Calu3 (cell line): ENCODE measurements at regions not wholly inside any gene's neighbourhood (a gene's known extent, or its start where the extent isn't known, plus 50 kb on each side); places are given as distances from the start of the nearest gene placed in this dataset.

Experiments used
- BruUV-seq: library from RNA; stranded (reverse); fragments of 400-500 nt; replicated peaks from 2 replicates; lab custom pipeline; 2021; lab: Mats Ljungman, UMichigan
- CTCF ChIA-PET: fragments of 300-600 bp; sonication (Branson Sonifier 250); formaldehyde crosslinking; loops from one replicate; lab custom pipeline; 2022; ENCODE audit warnings: antibody characterized with exemption; lab: Charles Lee
- DNase-seq: peaks from one replicate; pipeline ENCODE4 v3.0.0; 2022
- H3K27ac Mint-ChIP-seq: one replicate; pipeline ENCODE4 v1.8.0; 2022; ENCODE audit warnings: mixed read lengths; ENCODE audit not compliant: unreplicated experiment
- H3K27me3 Mint-ChIP-seq: one replicate; pipeline ENCODE4 v1.8.0; 2022; ENCODE audit warnings: mixed read lengths; ENCODE audit not compliant: unreplicated experiment
- H3K36me3 Mint-ChIP-seq: one replicate; pipeline ENCODE4 v1.8.0; 2022; ENCODE audit warnings: mild to moderate bottlenecking, moderate library complexity, mixed read lengths; ENCODE audit not compliant: insufficient read depth, unreplicated experiment
- H3K4me1 Mint-ChIP-seq: one replicate; pipeline ENCODE4 v1.8.0; 2022; ENCODE audit warnings: mild to moderate bottlenecking, low read depth, mixed read lengths; ENCODE audit not compliant: unreplicated experiment
- H3K4me3 Mint-ChIP-seq: one replicate; pipeline ENCODE4 v1.8.0; 2022; ENCODE audit warnings: mild to moderate bottlenecking, low read depth, moderate library complexity, mixed read lengths; ENCODE audit not compliant: unreplicated experiment
- H3K9me3 Mint-ChIP-seq: one replicate; pipeline ENCODE4 v1.8.0; 2022; ENCODE audit warnings: low read depth, mixed read lengths; ENCODE audit not compliant: unreplicated experiment
- intact Hi-C: fragments of 100-400 bp; cut with micrococcal nuclease; formaldehyde crosslinking; loops from one replicate; pipeline ENCODE4 v1.10.0; 2022; ENCODE audit not compliant: unreplicated experiment
- TF ChIP-seq, protein P1 (sequence below): fragments of 200-600 bp; IDR thresholded peaks from one replicate; pipeline ENCODE4 v1.8.0; 2022; ENCODE audit warnings: antibody characterized with exemption; ENCODE audit not compliant: unreplicated experiment

DNA sequence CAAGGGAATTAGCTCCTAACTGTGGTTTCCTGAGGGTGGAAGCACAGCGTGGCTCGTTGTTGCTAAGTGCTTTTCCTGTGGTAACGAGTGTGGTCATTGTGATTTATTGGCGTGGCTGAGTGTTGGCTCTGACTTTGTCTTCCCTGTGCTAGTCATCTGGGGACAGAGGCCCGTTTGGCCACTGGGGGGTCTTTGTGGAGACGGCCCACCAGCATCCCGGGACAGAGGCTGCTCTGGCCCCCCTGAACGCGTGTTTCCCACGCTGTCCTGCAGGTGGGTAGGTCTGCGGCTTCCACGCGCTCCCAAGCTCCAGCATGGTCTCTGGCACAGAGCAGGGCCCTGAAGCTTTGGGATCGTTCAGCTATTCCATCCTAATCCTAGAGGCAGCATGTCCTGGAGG is 1040.0 kb downstream of the TBC1D22A start:
- Mint-ChIP-seq H3K4me3 (no peak overlapping the region), H3K27me3 (no peaks in the 10 kb centered on the region), H3K27ac (no peak overlapping the region), H3K4me1 (no peaks in the 10 kb centered on the region), H3K9me3 (peaks cover 5% of the 10 kb centered on the region), H3K36me3 (no peaks in the 10 kb centered on the region)
- intact Hi-C loops, result no loop called here
- CTCF ChIA-PET, result no interaction called here
- TF ChIP-seq, protein P1, sequence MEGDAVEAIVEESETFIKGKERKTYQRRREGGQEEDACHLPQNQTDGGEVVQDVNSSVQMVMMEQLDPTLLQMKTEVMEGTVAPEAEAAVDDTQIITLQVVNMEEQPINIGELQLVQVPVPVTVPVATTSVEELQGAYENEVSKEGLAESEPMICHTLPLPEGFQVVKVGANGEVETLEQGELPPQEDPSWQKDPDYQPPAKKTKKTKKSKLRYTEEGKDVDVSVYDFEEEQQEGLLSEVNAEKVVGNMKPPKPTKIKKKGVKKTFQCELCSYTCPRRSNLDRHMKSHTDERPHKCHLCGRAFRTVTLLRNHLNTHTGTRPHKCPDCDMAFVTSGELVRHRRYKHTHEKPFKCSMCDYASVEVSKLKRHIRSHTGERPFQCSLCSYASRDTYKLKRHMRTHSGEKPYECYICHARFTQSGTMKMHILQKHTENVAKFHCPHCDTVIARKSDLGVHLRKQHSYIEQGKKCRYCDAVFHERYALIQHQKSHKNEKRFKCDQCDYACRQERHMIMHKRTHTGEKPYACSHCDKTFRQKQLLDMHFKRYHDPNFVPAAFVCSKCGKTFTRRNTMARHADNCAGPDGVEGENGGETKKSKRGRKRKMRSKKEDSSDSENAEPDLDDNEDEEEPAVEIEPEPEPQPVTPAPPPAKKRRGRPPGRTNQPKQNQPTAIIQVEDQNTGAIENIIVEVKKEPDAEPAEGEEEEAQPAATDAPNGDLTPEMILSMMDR, result no peak
- DNase-seq, result no peak
- BruUV-seq, result no TSS peak

DNA sequence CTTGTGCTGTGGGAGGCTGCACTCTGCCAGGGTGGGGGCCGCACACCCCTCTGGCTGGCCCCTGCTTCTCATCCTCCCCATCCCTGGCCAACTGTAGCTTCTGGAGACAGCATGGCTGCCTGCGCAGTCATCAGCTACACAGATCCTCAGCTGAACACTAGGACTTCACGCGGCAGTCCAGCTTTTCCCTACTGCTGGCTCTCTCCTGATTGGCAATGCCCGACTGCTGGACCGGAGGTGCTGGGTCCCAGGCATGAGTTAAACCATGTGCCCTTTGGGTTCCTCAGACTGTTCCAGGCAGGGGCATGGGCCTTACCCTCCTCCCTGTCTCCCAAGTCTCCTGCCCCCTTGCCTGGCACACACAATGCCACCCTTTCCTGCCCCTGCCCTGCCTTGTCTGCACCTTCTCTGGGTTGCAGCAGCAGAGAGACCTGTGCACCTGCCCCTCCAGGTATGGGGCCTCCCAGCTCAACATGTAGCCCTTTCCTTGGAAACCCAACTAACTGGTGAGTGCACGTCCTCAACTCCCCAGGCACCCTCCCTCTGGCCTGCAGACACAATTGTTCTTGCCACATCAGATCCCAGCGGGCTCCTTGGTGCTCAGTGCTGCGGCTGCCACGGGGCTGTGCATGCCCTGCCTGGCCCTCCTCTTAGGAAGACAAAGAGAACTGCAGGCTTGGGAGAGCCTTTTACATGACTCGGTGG is 1039.2 kb downstream of the TBC1D22A start:
- Mint-ChIP-seq H3K4me1 (no peaks in the 10 kb centered on the region), H3K36me3 (no peaks in the 10 kb centered on the region), H3K27ac (no peak overlapping the region), H3K27me3 (no peaks in the 10 kb centered on the region), H3K4me3 (no peak overlapping the region), H3K9me3 (peaks cover 7% of the 10 kb centered on the region)
- CTCF ChIA-PET, result no interaction called here
- BruUV-seq, result no TSS peak
- TF ChIP-seq, protein P1, result no peak
- intact Hi-C loops, result no loop called here
- no peak for DNase-seq

DNA sequence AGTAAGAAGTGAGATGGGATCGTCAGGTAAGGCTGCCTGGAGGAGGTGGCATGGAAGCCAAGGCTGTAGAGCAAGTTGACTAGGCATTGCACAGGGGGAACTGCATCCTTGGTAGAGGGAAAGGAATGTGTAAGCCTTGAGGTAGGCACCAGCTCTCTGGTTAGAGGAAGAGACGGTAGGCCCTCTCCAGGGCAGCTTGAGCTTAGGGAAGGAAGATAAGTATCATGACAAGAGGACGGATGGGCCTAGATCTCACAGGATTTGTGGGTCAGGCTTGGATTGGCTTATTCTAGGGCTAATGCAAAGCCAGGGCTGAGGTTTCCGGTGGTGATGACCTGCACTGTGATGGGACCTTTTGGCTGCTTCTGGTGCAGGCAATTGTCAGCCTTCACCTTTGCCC is 1035.8 kb downstream of the TBC1D22A start:
- no TSS peak for BruUV-seq
- no peak overlapping the region for H3K4me3 Mint-ChIP-seq
- no peaks in the 10 kb centered on the region for H3K4me1 Mint-ChIP-seq
- no peak for DNase-seq
- no peak overlapping the region for H3K27ac Mint-ChIP-seq
- H3K9me3 Mint-ChIP-seq, result peaks cover 13% of the 10 kb centered on the region
- intact Hi-C loops, result no loop called here
- H3K27me3 Mint-ChIP-seq, result no peaks in the 10 kb centered on the region
- no peaks in the 10 kb centered on the region for H3K36me3 Mint-ChIP-seq
- CTCF ChIA-PET, result no interaction called here
- TF ChIP-seq, protein P1, result no peak

DNA sequence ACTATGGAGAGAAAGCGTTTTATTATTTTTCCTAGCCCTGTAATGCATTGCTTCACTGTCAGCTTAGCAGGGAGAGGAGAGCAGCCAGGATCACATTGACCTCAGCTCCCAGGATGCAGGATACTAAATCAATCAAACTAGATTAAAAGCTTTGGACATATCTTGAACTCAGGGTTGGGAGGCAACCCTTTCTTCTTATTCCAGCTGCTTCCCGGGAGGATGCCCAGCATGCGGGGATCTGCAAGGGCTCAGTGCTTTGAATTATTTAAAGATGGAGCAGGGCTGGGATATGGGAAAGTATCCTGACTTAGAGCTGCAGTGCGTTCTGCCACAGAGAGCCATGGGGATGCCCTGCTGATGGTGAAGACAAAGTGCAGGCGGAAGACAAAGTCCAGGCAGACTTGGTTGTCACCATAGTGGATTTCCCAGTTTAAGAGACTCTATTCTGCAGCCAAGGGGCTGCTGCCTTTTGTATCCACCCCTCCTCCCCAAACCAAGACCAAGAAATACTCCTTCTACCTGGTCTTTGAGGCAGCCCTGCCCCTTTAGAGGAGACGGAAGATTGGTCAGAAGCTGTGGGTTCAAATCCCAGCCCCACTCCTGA is 1035.0 kb downstream of the TBC1D22A start:
- Mint-ChIP-seq H3K27me3 (no peaks in the 10 kb centered on the region), H3K4me3 (no peak overlapping the region), H3K4me1 (no peaks in the 10 kb centered on the region), H3K36me3 (no peaks in the 10 kb centered on the region), H3K9me3 (peaks cover 15% of the 10 kb centered on the region), H3K27ac (no peak overlapping the region)
- CTCF ChIA-PET, result no interaction called here
- no peak for DNase-seq
- BruUV-seq, result no TSS peak
- intact Hi-C loops, result no loop called here
- TF ChIP-seq, protein P1, result no peak
